ENCODE measurements at regions not wholly inside any gene's neighbourhood (a gene's known extent, or its start where the extent isn't known, plus 50 kb on each side); places are given as distances from the start of the nearest gene placed in this dataset.

GRCh38 chr6:23454080-23454976 is 671.7 kb upstream of the NRSN1 start:
- DNase-seq (ENCODE audit: low spot score), result no peak
- Mint-ChIP-seq H3K27ac (no peak overlapping the region), H3K4me3 (no peak overlapping the region), H3K36me3 (ENCODE audit: low read depth) (no peaks in the 10 kb centered on the region), H3K4me1 (ENCODE audit: low read depth) (no peaks in the 10 kb centered on the region), H3K27me3 (ENCODE audit: low read depth) (no peaks in the 10 kb centered on the region), H3K9me3 (peaks cover 13% of the 10 kb centered on the region)

GRCh38 chr6:23455754-23456153 is 670.3 kb upstream of the NRSN1 start:
- Mint-ChIP-seq H3K4me3 (no peak overlapping the region), H3K9me3 (peaks cover 13% of the 10 kb centered on the region), H3K4me1 (ENCODE audit: low read depth) (no peaks in the 10 kb centered on the region), H3K27ac (no peak overlapping the region), H3K27me3 (ENCODE audit: low read depth) (no peaks in the 10 kb centered on the region), H3K36me3 (ENCODE audit: low read depth) (no peaks in the 10 kb centered on the region)
- DNase-seq (ENCODE audit: low spot score), result no peak

- DNase-seq (ENCODE audit: low spot score), result no peak
- no peak overlapping the region for H3K4me3 Mint-ChIP-seq
- H3K27ac Mint-ChIP-seq, result no peak overlapping the region
- H3K27me3 Mint-ChIP-seq (ENCODE audit: low read depth), result no peaks in the 10 kb centered on the region
- no peaks in the 10 kb centered on the region for H3K36me3 Mint-ChIP-seq (ENCODE audit: low read depth)
- peaks cover 13% of the 10 kb centered on the region for H3K9me3 Mint-ChIP-seq
- no peaks in the 10 kb centered on the region for H3K4me1 Mint-ChIP-seq (ENCODE audit: low read depth)
These were observed 669.6 kb upstream of the NRSN1 start for GRCh38 chr6:23456396-23456795.

GRCh38 chr6:23457321-23457720 is 668.7 kb upstream of the NRSN1 start:
- no peaks in the 10 kb centered on the region for H3K27me3 Mint-ChIP-seq (ENCODE audit: low read depth)
- H3K27ac Mint-ChIP-seq, result no peak overlapping the region
- H3K9me3 Mint-ChIP-seq, result peaks cover 13% of the 10 kb centered on the region
- H3K4me3 Mint-ChIP-seq, result no peak overlapping the region
- H3K4me1 Mint-ChIP-seq (ENCODE audit: low read depth), result no peaks in the 10 kb centered on the region
- no peaks in the 10 kb centered on the region for H3K36me3 Mint-ChIP-seq (ENCODE audit: low read depth)
- no peak for DNase-seq (ENCODE audit: low spot score)

- DNase-seq (ENCODE audit: low spot score), result no peak
- no peak overlapping the region for H3K27ac Mint-ChIP-seq
- H3K27me3 Mint-ChIP-seq (ENCODE audit: low read depth), result no peaks in the 10 kb centered on the region
- H3K4me1 Mint-ChIP-seq (ENCODE audit: low read depth), result no peaks in the 10 kb centered on the region
- no peak overlapping the region for H3K4me3 Mint-ChIP-seq
- no peaks in the 10 kb centered on the region for H3K36me3 Mint-ChIP-seq (ENCODE audit: low read depth)
- H3K9me3 Mint-ChIP-seq, result no peaks in the 10 kb centered on the region
These were observed 660.1 kb upstream of the NRSN1 start for GRCh38 chr6:23465912-23466311.

- Mint-ChIP-seq H3K9me3 (no peaks in the 10 kb centered on the region), H3K36me3 (ENCODE audit: low read depth) (no peaks in the 10 kb centered on the region), H3K27ac (no peak overlapping the region), H3K27me3 (ENCODE audit: low read depth) (no peaks in the 10 kb centered on the region), H3K4me1 (ENCODE audit: low read depth) (no peaks in the 10 kb centered on the region), H3K4me3 (no peak overlapping the region)
- DNase-seq (ENCODE audit: low spot score), result no peak
These were observed 648.4 kb upstream of the NRSN1 start for GRCh38 chr6:23477586-23477985.

- Mint-ChIP-seq H3K27ac (no peak overlapping the region), H3K4me1 (ENCODE audit: low read depth) (no peaks in the 10 kb centered on the region), H3K36me3 (ENCODE audit: low read depth) (no peaks in the 10 kb centered on the region), H3K9me3 (no peaks in the 10 kb centered on the region), H3K4me3 (no peak overlapping the region), H3K27me3 (ENCODE audit: low read depth) (no peaks in the 10 kb centered on the region)
- DNase-seq (ENCODE audit: low spot score), result no peak
These were observed 647.7 kb upstream of the NRSN1 start for GRCh38 chr6:23478312-23478711.

GRCh38 chr6:23483896-23484295 is 642.1 kb upstream of the NRSN1 start:
- Mint-ChIP-seq H3K27ac (no peak overlapping the region), H3K27me3 (ENCODE audit: low read depth) (no peaks in the 10 kb centered on the region), H3K36me3 (ENCODE audit: low read depth) (no peaks in the 10 kb centered on the region), H3K9me3 (no peaks in the 10 kb centered on the region), H3K4me1 (ENCODE audit: low read depth) (no peaks in the 10 kb centered on the region), H3K4me3 (no peak overlapping the region)
- no peak for DNase-seq (ENCODE audit: low spot score)

- DNase-seq (ENCODE audit: low spot score), result no peak
- no peaks in the 10 kb centered on the region for H3K4me1 Mint-ChIP-seq (ENCODE audit: low read depth)
- H3K27me3 Mint-ChIP-seq (ENCODE audit: low read depth), result no peaks in the 10 kb centered on the region
- no peak overlapping the region for H3K4me3 Mint-ChIP-seq
- peaks cover 17% of the 10 kb centered on the region for H3K9me3 Mint-ChIP-seq
- H3K27ac Mint-ChIP-seq, result no peak overlapping the region
- no peaks in the 10 kb centered on the region for H3K36me3 Mint-ChIP-seq (ENCODE audit: low read depth)
These were observed 631.6 kb upstream of the NRSN1 start for GRCh38 chr6:23494367-23494766.

GRCh38 chr6:23498013-23498412 is 628.0 kb upstream of the NRSN1 start:
- Mint-ChIP-seq H3K27ac (no peak overlapping the region), H3K4me1 (ENCODE audit: low read depth) (no peaks in the 10 kb centered on the region), H3K9me3 (peaks cover 3% of the 10 kb centered on the region), H3K36me3 (ENCODE audit: low read depth) (no peaks in the 10 kb centered on the region), H3K4me3 (no peak overlapping the region), H3K27me3 (ENCODE audit: low read depth) (no peaks in the 10 kb centered on the region)
- DNase-seq (ENCODE audit: low spot score), result no peak

GRCh38 chr6:23499549-23499948 is 626.5 kb upstream of the NRSN1 start:
- Mint-ChIP-seq H3K4me1 (ENCODE audit: low read depth) (no peaks in the 10 kb centered on the region), H3K9me3 (no peaks in the 10 kb centered on the region), H3K4me3 (no peak overlapping the region), H3K27ac (no peak overlapping the region), H3K36me3 (ENCODE audit: low read depth) (no peaks in the 10 kb centered on the region), H3K27me3 (ENCODE audit: low read depth) (no peaks in the 10 kb centered on the region)
- DNase-seq (ENCODE audit: low spot score), result no peak

- DNase-seq (ENCODE audit: low spot score), result no peak
- Mint-ChIP-seq H3K4me3 (no peak overlapping the region), H3K27me3 (ENCODE audit: low read depth) (no peaks in the 10 kb centered on the region), H3K36me3 (ENCODE audit: low read depth) (no peaks in the 10 kb centered on the region), H3K4me1 (ENCODE audit: low read depth) (no peaks in the 10 kb centered on the region), H3K27ac (no peak overlapping the region), H3K9me3 (no peaks in the 10 kb centered on the region)
These were observed 622.8 kb upstream of the NRSN1 start for GRCh38 chr6:23503173-23503572.

- H3K36me3 Mint-ChIP-seq (ENCODE audit: low read depth), result no peaks in the 10 kb centered on the region
- H3K27ac Mint-ChIP-seq, result no peak overlapping the region
- H3K9me3 Mint-ChIP-seq, result no peaks in the 10 kb centered on the region
- no peaks in the 10 kb centered on the region for H3K27me3 Mint-ChIP-seq (ENCODE audit: low read depth)
- no peak for DNase-seq (ENCODE audit: low spot score)
- no peak overlapping the region for H3K4me3 Mint-ChIP-seq
- no peaks in the 10 kb centered on the region for H3K4me1 Mint-ChIP-seq (ENCODE audit: low read depth)
These were observed 621.0 kb upstream of the NRSN1 start for GRCh38 chr6:23505026-23505425.

GRCh38 chr6:23510778-23511510 is 615.1 kb upstream of the NRSN1 start:
- DNase-seq (ENCODE audit: low spot score), result no peak
- Mint-ChIP-seq H3K36me3 (ENCODE audit: low read depth) (no peaks in the 10 kb centered on the region), H3K9me3 (no peaks in the 10 kb centered on the region), H3K27me3 (ENCODE audit: low read depth) (no peaks in the 10 kb centered on the region), H3K27ac (no peak overlapping the region), H3K4me3 (no peak overlapping the region), H3K4me1 (ENCODE audit: low read depth) (no peaks in the 10 kb centered on the region)

Measured in T-helper 2 cell treated with Interferon-gamma antibody and Interleukin-4, amounts not matched to agents 5 μg/mL and 100 μg/mL, for 36 hours (primary cell).